Activated T-cell treated with anti-CD3 and anti-CD28 coated beads, Interleukin-2, amount 50 U/mL, for 4 hours (primary cell): ENCODE measurements at regions not wholly inside any gene's neighbourhood (a gene's known extent, or its start where the extent isn't known, plus 50 kb on each side); places are given as distances from the start of the nearest gene placed in this dataset.
"Not testable (repeated sequence)": the region's sequence is repeated elsewhere in the genome, so short reads cannot be mapped to it uniquely, and the experiment has no call there.

Experiments used
- ATAC-seq, 2 donors: fragments of 200-7000 bp; cut with Tn5 transposase; one replicate each; pipeline ENCODE4 v1.10.0; 2021
- DNase-seq: peaks from one replicate; pipeline ENCODE4 v3.0.0-alpha.2; 2020
- H3K27me3 Mint-ChIP-seq: one replicate; pipeline ENCODE4 v1.8.0; 2021; ENCODE audit warnings: low read depth, mixed read lengths
- H3K36me3 Mint-ChIP-seq: one replicate; pipeline ENCODE4 v1.8.0; 2022; ENCODE audit warnings: mixed read lengths; ENCODE audit not compliant: insufficient read depth
- H3K4me1 Mint-ChIP-seq: one replicate; pipeline ENCODE4 v1.8.0; 2021; ENCODE audit warnings: low read depth, mixed read lengths
- H3K4me3 Mint-ChIP-seq: one replicate; pipeline ENCODE4 v1.8.0; 2021; ENCODE audit warnings: mild to moderate bottlenecking, moderate library complexity, mixed read lengths
- H3K9me3 Mint-ChIP-seq: one replicate; pipeline ENCODE4 v1.8.0; 2021; ENCODE audit warnings: mixed read lengths

DNA sequence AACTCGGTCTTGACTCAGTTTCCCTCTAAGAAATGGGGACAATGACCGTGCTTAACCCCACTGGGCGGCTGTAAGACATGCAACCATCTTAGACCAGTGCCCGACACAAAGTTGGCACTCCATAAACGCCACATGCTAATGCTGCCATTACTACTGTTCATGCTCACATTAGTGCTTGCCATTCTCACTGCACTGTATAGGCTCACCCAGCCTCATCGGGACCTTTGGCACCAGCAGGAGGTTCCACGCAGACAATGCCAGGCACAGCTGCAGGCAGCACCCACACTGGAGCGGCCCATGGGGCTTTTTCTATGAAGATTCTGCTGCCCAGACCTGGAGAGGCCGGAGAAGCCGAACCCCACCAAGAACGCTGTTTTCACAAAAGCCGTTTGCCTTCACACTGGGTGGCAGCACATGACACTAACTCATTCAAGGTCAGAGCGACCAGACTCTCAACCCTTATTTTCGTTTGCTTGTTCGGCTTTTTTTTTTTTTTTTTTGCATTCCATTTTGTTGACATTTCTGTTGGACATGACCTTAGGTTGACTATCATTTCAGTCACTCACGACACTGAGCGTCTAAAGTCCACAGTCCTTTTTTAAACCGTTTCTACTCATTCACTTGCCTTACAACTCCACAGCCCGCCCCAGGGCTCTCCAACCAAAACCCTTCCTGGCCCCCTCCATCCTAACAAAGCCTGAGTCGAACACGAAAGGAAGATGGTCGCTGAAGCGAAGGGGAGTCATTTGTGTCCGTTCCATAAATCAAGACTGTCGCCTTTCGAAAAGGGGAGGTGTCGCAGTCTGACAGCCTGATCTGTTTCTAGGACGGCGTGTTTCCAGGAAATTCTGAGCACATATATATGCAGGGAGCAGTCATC is 124.4 kb upstream of the RNF32 start:
- DNase-seq (no peak), ATAC-seq (no peak)
- H3K4me3 Mint-ChIP-seq = no peak overlapping the region
- H3K27me3 Mint-ChIP-seq = no peaks in the 10 kb centered on the region
- no peaks in the 10 kb centered on the region for H3K4me1 Mint-ChIP-seq
- H3K36me3 Mint-ChIP-seq = no peaks in the 10 kb centered on the region
- H3K9me3 Mint-ChIP-seq = peaks cover 3% of the 10 kb centered on the region

- Mint-ChIP-seq H3K9me3 (peaks cover 16% of the 10 kb centered on the region), H3K4me1 (no peaks in the 10 kb centered on the region), H3K36me3 (no peaks in the 10 kb centered on the region), H3K4me3 (no peak overlapping the region), H3K27me3 (no peaks in the 10 kb centered on the region)
- no peak for ATAC-seq
- DNase-seq = no peak
Observed at GRCh38 chr7:156514851-156515250, 125.7 kb upstream of the RNF32 start.

GRCh38 chr7:156511426-156511825 is 129.1 kb upstream of the RNF32 start:
- Mint-ChIP-seq H3K4me1 (no peaks in the 10 kb centered on the region), H3K27me3 (peaks cover 3% of the 10 kb centered on the region), H3K36me3 (no peaks in the 10 kb centered on the region), H3K9me3 (peaks cover 31% of the 10 kb centered on the region), H3K4me3 (no peak overlapping the region)
- DNase-seq (no peak), ATAC-seq (no peak)

DNA sequence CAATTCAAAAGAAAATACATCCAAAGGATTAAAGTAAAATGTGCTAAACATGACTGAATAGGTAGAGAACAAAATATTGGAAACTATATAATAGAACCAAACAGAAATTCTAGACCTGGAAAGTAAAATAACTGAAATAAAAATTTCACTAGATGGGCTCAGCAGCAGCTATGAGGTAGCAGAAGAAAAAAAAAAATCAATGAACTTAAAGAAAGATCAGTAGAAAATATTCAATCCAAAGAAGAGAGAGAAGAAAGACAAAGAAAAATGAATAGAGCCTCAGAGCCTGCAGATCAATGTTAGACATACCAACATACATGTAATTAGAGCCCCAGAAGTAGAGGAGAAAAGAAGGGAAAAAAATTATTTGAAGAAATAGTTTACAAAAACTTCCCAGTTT is 129.6 kb upstream of the RNF32 start:
- no peaks in the 10 kb centered on the region for H3K4me1 Mint-ChIP-seq
- H3K27me3 Mint-ChIP-seq = peaks cover 3% of the 10 kb centered on the region
- no peak overlapping the region for H3K4me3 Mint-ChIP-seq
- no peaks in the 10 kb centered on the region for H3K36me3 Mint-ChIP-seq
- DNase-seq (no peak), ATAC-seq (no peak)
- H3K9me3 Mint-ChIP-seq = peaks cover 31% of the 10 kb centered on the region

DNA sequence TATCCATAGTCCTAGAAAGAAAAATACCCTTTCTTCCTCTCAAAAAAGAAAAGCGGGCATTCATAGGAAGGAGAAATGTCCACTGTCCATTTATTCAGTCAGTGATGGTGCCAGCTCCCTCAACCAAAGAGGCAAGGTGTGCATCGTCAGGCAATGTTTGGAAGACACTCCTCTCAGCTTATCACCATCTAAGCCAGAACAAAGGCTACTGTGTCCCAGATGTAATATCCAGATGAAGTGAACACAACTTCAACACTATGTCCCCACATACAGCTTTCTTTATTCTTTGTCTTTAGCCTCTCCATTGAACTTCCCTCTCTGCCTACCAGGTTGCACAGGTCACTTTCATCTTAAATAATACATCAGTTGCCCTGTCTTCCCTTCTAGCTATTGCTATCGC is 131.4 kb upstream of the RNF32 start:
- Mint-ChIP-seq H3K4me1 (no peaks in the 10 kb centered on the region), H3K27me3 (peaks cover 3% of the 10 kb centered on the region), H3K36me3 (no peaks in the 10 kb centered on the region), H3K9me3 (peaks cover 31% of the 10 kb centered on the region), H3K4me3 (no peak overlapping the region)
- ATAC-seq (no peak), DNase-seq (no peak)

DNA sequence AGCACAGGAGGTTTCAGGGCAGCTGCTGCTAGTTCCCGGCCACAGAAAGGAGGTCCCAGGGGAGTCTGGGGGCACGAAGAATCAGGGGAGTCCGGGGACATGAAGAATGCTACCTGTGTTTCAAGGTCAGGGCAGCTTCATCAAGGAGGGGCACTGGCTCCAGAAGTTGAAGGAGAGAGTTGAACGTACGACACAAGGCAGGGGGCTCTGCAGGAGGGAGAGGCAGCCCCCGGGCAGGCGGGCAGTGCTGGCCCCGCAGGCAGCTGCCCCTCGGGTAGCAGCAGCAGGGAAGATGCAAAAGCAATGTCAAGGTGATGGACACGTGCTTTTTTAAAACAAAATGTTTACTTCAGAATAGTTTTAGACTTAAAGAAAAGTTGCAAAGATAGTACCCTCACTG is 134.7 kb upstream of the RNF32 start:
- DNase-seq (no peak), ATAC-seq (no peak)
- Mint-ChIP-seq H3K4me3 (no peak overlapping the region), H3K9me3 (peaks cover 25% of the 10 kb centered on the region), H3K27me3 (peaks cover 3% of the 10 kb centered on the region), H3K36me3 (no peaks in the 10 kb centered on the region), H3K4me1 (no peaks in the 10 kb centered on the region)

- Mint-ChIP-seq H3K27me3 (peaks cover 3% of the 10 kb centered on the region), H3K36me3 (no peaks in the 10 kb centered on the region), H3K4me3 (no peak overlapping the region), H3K4me1 (no peaks in the 10 kb centered on the region), H3K9me3 (peaks cover 15% of the 10 kb centered on the region)
- ATAC-seq (no peak), DNase-seq (no peak)
Observed at GRCh38 chr7:156504687-156505545, 135.7 kb upstream of the RNF32 start.

DNA sequence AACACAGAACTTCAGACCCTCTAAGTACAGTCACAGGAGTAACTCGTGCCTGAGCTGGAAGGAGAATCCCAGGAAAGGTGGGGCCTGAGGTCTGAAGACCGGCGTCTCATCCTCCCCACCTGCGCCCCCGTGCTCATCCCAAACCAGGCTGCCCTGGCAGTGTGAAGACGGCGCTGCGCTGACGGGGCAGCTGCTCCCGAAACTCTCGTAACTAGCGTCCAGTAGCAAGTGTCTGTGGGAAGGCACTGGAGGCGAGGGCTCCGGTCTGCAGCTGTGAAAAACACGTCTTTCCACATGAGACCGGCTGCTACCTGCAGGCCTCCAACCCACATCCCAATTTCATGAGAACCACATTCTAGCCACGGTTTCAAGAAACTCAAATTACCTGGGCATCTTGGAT is 136.6 kb upstream of the RNF32 start:
- no peaks in the 10 kb centered on the region for H3K4me1 Mint-ChIP-seq
- H3K27me3 Mint-ChIP-seq = no peaks in the 10 kb centered on the region
- DNase-seq (no peak), ATAC-seq (no peak)
- peaks cover 11% of the 10 kb centered on the region for H3K9me3 Mint-ChIP-seq
- no peak overlapping the region for H3K4me3 Mint-ChIP-seq
- H3K36me3 Mint-ChIP-seq = no peaks in the 10 kb centered on the region

GRCh38 chr7:156503196-156503595 is 137.4 kb upstream of the RNF32 start:
- DNase-seq (no peak), ATAC-seq (no peak)
- no peak overlapping the region for H3K4me3 Mint-ChIP-seq
- no peaks in the 10 kb centered on the region for H3K4me1 Mint-ChIP-seq
- no peaks in the 10 kb centered on the region for H3K36me3 Mint-ChIP-seq
- no peaks in the 10 kb centered on the region for H3K27me3 Mint-ChIP-seq
- H3K9me3 Mint-ChIP-seq = peaks cover 4% of the 10 kb centered on the region

DNA sequence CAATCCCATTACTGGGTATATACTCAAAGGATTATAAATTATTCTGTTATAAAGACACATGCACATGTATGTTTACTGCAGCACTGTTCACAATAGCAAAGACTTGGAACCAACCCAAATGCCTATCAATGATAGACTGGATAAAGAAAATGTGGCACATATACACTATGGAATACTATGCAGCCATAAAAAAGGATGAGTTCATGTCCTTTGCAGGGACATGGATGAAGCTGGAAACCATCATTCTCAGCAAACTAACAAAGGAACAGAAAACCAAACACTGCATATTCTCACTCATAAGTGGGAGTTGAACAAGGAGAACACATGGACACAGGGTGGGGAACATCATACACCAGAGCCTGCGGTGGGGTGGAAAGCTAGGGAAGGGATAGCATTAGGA is 138.8 kb upstream of the RNF32 start:
- H3K4me3 Mint-ChIP-seq, H3K9me3 Mint-ChIP-seq, H3K4me1 Mint-ChIP-seq, H3K36me3 Mint-ChIP-seq, DNase-seq, ATAC-seq, H3K27me3 Mint-ChIP-seq: not testable (repeated sequence)

DNA sequence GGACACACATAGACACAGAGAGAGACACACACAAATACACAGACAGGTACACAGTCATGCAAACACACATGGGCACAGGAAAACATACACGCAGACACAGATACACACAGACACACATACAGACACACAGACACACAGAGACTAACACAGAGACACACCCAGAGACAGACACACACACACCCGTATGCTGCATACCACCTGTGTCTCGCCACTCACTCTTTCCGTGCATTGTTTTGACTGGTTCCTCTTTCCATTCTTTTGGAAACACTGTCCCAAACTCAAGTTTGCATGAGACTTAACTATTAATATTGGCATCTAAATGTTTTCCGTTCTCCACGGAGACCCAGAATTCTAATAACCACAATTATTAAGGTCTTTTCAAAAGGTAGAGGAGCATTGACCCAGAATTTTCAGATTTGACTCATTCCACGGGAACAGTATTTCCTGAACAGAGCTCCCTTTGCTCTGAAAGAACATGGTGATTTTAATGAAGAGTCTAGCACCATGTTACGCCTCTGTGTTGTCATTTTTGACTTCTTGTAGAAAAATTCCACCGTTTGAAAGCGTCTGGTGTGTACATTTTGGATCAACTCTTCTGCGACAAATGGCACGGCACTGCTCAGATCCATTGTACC is 141.2 kb upstream of the RNF32 start:
- no peaks in the 10 kb centered on the region for H3K9me3 Mint-ChIP-seq
- H3K4me1 Mint-ChIP-seq = no peaks in the 10 kb centered on the region
- DNase-seq (no peak), ATAC-seq (no peak)
- H3K4me3 Mint-ChIP-seq = no peak overlapping the region
- no peaks in the 10 kb centered on the region for H3K27me3 Mint-ChIP-seq
- no peaks in the 10 kb centered on the region for H3K36me3 Mint-ChIP-seq

GRCh38 chr7:156497776-156498509 is 142.6 kb upstream of the RNF32 start:
- ATAC-seq (no peak), DNase-seq (no peak)
- Mint-ChIP-seq H3K9me3 (no peaks in the 10 kb centered on the region), H3K4me3 (no peak overlapping the region), H3K27me3 (no peaks in the 10 kb centered on the region), H3K4me1 (no peaks in the 10 kb centered on the region), H3K36me3 (no peaks in the 10 kb centered on the region)

DNA sequence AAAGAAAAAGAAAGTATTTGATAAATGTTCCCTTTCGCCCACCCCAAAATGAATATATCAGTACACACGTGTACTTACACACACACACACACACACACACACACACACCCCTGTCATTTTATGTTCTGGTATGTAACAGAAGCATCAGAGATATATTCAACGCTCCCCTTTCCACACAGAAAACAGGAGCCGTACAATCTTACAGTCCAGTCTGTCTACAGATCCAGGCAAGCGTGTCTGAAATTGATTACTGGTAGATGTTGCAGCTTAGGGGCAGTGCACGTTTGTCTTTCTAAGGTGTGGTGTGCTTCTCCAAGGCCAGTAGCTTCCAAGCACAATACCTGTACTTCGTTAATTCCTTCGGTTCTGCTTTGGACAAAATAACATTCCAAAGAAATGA is 143.7 kb upstream of the RNF32 start:
- Mint-ChIP-seq H3K4me3 (no peak overlapping the region), H3K36me3 (no peaks in the 10 kb centered on the region)
- ATAC-seq = no peak

DNA sequence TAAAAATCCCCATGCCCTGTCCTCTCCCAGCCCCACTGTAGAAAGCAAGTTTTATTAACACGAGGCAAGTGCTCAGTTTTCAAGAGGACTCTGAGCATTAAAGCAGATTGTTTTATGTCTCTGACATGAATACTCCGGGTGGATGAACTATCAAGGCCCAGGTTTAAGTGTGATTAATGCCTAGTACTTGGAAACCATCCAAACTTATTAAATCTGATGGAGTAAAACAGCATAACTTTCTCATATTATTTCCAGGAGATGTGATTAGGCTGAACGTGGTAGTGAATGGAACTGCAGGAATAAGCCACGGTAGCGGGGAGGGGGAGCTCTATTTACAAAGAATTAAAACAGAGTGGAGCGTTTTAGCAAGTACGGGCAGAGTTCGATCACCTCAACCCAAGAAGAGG is 144.2 kb upstream of the RNF32 start:
- Mint-ChIP-seq H3K4me1 (no peaks in the 10 kb centered on the region), H3K36me3 (no peaks in the 10 kb centered on the region), H3K27me3 (no peaks in the 10 kb centered on the region), H3K4me3 (no peak overlapping the region), H3K9me3 (no peaks in the 10 kb centered on the region)
- no peak for ATAC-seq
- DNase-seq = no peak

More for the DNA sequence above, 143.7 kb upstream of the RNF32 start:
- no peaks in the 10 kb centered on the region for H3K27me3 Mint-ChIP-seq
- no peak for DNase-seq
- no peaks in the 10 kb centered on the region for H3K9me3 Mint-ChIP-seq
- H3K4me1 Mint-ChIP-seq = no peaks in the 10 kb centered on the region
